GM18502 (cell line): ENCODE measurements at regions not wholly inside any gene's neighbourhood (a gene's known extent, or its start where the extent isn't known, plus 50 kb on each side); places are given as distances from the start of the nearest gene placed in this dataset.
"Not testable (repeated sequence)": the region's sequence is repeated elsewhere in the genome, so short reads cannot be mapped to it uniquely, and the experiment has no call there.

Source experiments
- ATAC-seq: cut with Tn5 transposase; IDR thresholded peaks from one replicate; pipeline ENCODE4 v1.9.1; 2021; ENCODE audit warnings: mild to moderate bottlenecking; ENCODE audit not compliant: unreplicated experiment, poor library complexity

DNA sequence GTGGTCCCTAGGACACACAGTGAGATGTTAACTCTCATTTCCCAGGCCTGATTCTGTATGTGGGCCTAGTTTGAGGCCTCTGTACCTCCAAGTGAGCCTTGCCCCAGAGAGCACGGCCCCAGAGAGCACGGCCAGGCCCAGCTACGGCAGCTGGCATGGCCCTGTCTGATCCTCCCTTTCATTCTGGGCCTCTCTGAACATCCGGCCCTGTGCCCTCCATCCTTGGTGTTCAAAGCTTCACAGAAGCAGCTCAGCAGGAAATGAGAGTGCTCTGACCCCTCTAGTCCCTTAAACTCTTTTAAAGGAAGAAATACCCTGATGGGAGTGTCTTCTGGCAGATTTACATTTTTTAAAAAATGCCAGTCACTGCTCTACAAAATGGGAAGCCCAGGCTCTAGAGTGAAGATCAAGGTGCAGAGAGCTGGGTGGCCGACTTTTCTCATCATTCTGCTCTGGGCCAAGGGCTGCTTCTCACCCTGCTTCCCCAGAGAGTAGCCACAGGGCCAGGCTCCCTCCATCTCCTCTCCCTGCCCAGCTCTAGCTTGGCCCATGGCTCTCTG lies 171.9 kb downstream of the RPS24 start:
- ATAC-seq, result no peak

GRCh38 chr10:78207216-78207615 lies 173.6 kb downstream of the RPS24 start:
- ATAC-seq, result no peak

- no peak for ATAC-seq
These were observed 174.1 kb downstream of the RPS24 start for GRCh38 chr10:78207776-78208175.

GRCh38 chr10:78209970-78210369 lies 176.3 kb downstream of the RPS24 start:
- ATAC-seq, result no peak

- no peak for ATAC-seq
These were observed 176.9 kb downstream of the RPS24 start for GRCh38 chr10:78210548-78210947.

- no peak for ATAC-seq
These were observed 177.3 kb downstream of the RPS24 start for GRCh38 chr10:78210976-78211375.

DNA sequence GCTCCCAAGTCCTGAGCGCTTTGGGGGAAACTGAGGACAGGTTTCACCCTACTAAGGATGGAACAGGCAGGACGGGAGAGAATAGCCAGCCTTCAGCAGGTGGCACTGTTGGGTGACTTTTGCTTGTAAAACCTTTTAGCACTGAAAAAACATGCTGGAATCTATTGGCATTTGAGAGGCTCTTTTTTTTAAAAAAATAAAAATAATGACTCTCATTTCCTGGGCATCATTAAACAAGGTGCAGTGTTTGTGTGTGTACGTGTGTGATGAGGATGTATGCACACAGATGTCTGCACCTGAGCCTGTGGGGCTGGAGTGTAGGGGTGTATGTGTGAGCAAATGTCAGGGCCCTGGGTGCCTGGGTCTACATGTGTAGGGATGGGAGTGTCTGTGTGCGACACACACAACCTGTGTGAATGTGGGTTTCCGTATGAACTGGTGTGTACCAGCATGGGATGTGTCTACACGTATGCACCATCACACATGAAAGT lies 177.9 kb downstream of the RPS24 start:
- no peak for ATAC-seq

DNA sequence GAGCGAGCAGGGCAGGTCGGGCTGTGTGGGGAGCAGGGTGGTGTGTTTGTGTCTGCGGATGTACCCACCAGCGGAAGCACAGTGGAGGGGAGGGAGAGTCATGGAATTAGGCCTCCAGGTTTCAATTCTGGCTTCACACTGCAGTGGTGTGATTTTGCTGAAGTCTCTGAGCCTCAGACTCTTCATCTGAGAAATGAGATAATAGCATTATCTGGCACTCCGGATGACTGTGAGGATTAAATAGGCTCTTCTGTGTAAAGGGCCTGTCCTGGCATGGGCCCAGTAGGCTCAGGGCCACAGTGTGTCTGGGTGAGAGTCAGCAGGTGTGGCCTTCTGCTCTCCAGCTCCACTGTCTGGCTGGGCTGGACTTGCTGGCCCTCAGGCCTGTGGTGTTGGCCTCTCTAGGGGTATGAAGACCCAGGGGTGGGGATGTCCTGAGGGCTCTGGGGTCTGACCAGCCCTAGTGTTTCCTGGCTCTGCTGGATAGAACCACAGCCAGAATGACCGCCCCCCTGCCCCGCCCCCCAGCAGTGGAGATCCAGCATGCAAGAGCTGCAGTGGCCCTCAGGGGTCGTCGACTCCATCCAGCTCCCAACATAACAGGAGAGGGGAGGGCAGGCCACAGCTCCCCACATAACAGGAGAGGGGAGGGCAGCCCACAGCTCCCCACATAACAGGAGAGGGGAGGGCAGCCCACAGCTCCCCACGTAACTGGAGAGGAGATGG lies 178.6 kb downstream of the RPS24 start:
- ATAC-seq, result no peak

GRCh38 chr10:78212786-78213175 lies 179.1 kb downstream of the RPS24 start:
- no peak for ATAC-seq

DNA sequence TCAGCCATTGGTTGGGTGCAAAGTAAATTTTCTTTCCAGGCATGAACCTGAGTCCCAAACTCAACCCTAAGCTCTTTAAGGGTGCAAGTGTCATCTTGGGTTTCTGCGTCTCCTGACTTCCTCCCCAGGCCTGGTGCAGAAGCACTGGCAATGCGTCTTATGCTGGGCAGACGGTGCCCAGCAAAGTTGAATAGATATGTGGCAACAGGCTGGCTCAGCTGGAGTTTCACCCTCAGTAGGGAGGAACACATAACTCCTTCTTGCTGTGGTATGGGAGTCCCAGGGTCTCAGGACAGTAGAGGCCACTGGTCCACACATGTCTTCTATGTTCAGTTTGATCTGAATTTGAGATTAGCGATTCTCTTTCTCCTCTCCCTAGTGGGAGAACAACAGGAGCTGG lies 181.3 kb downstream of the RPS24 start:
- ATAC-seq, result no peak

GRCh38 chr10:78215645-78216044 lies 182.0 kb downstream of the RPS24 start:
- no peak for ATAC-seq

DNA sequence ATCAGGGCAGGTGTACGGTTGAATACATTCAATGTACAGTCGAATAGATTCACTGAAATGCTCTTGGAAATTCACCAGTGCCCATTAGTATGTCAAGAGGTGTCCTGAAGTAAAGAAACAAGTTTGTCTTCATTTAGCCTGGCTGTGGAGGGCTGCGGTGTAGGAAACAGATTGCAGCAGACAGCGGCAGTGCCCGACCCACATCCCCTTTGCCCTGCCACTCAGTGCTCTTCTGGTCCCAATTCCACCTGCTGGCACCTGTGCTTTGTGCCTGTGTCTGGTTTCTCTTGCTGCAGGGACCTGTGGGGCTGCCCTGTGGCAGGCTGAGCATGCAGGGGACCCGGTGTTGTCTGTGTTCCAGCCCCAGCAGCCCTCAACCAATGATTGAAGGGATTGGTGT lies 183.7 kb downstream of the RPS24 start:
- no peak for ATAC-seq

GRCh38 chr10:78218798-78219490 lies 185.3 kb downstream of the RPS24 start:
- no peak for ATAC-seq

GRCh38 chr10:78219568-78219967 lies 185.9 kb downstream of the RPS24 start:
- ATAC-seq, result not testable (repeated sequence)

DNA sequence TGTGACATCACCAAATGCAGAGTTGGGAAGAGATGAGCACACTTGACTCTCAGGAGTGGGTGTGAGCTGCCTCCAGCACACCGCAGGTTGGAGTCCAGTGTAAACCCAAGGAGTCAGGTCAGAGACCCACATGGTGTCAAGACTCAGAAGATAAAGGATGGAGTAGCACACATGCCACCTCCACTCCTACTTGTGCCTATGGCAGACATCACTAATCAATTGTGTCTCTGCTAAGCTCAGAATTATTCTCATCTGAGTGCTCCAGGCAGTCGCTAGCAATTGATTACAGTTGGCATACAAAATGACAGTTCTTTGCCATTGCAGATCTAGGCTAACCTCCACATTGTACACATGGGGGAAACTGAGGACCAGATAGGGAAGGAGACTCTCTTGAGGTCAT lies 187.1 kb downstream of the RPS24 start:
- no peak for ATAC-seq

GRCh38 chr10:78222096-78222790 lies 188.6 kb downstream of the RPS24 start:
- ATAC-seq, result no peak

- no peak for ATAC-seq
These were observed 189.4 kb downstream of the RPS24 start for GRCh38 chr10:78223088-78223487.

DNA sequence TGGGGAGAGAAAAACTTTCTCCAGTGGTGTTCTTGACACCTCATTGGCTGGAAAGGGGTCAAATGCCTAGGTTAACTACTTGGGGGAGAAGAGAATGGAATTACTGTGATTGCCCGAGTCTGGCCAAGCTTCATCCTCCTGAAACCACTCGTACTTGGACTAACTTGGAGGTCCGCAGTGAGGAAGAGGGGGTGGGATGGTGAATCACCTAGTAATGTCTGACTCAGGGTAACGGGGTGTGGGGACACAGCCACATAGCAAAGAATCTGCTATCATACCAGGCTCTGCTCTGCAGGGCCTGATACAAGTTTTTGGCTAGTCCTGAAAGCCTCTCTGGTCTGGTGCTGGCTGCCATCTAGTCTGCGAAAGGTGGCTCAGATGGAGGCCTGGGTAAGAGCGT lies 190.9 kb downstream of the RPS24 start:
- no peak for ATAC-seq

GRCh38 chr10:78225594-78225993 lies 191.9 kb downstream of the RPS24 start:
- no peak for ATAC-seq

DNA sequence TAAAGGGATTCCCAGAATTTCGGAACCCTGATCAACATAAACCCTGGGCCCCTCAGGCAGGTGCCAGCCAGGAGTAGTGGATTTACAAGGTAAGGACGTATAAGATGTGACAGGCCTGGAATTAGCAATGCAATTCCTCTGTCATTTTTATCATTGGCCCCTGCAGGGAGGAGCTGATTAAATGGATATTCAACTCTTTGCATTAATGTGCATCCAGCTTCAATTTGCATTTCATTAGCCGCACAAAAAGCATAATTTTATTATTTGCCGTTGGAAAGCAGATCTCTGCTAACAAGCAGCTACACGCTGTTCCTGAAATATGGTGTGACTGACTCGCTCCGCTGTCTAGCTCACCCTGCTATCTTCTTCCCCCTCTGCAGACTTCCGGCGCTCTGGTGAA lies 195.8 kb downstream of the RPS24 start:
- no peak for ATAC-seq
